ENCODE measurements at regions not wholly inside any gene's neighbourhood (a gene's known extent, or its start where the extent isn't known, plus 50 kb on each side); places are given as distances from the start of the nearest gene placed in this dataset.

GRCh38 chr3:67783281-67784250 lies 129.2 kb upstream of the SUCLG2 start:
- H3K4me3 ChIP-seq (replicated peaks; ENCODE audit: low read depth, low read length), result no peak overlapping the region
- DNase-seq (ENCODE audit: extremely low read depth, low read depth), result no peak
- no peak for TF ChIP-seq CTCF (IDR thresholded peaks at IDR 0.05; ENCODE audit: low read depth, low read length, missing control alignments)

- no peak for TF ChIP-seq CTCF (IDR thresholded peaks at IDR 0.05; ENCODE audit: low read depth, low read length, missing control alignments)
- no peak overlapping the region for H3K4me3 ChIP-seq (replicated peaks; ENCODE audit: low read depth, low read length)
- DNase-seq (ENCODE audit: extremely low read depth, low read depth), result no peak
Observed at GRCh38 chr3:67781871-67782270, 127.5 kb upstream of the SUCLG2 start.

- no peak for TF ChIP-seq CTCF (IDR thresholded peaks at IDR 0.05; ENCODE audit: low read depth, low read length, missing control alignments)
- DNase-seq (ENCODE audit: extremely low read depth, low read depth), result no peak
Observed at GRCh38 chr3:67781218-67781617, 126.8 kb upstream of the SUCLG2 start.

GRCh38 chr3:67774676-67775075 lies 120.3 kb upstream of the SUCLG2 start:
- no peak for DNase-seq (ENCODE audit: extremely low read depth, low read depth)
- no peak for TF ChIP-seq CTCF (IDR thresholded peaks at IDR 0.05; ENCODE audit: low read depth, low read length, missing control alignments)
- no peak overlapping the region for H3K4me3 ChIP-seq (replicated peaks; ENCODE audit: low read depth, low read length)

More at GRCh38 chr3:67781218-67781617, 126.8 kb upstream of the SUCLG2 start:
- no peak overlapping the region for H3K4me3 ChIP-seq (replicated peaks; ENCODE audit: low read depth, low read length)

GRCh38 chr3:67765575-67765974 lies 111.2 kb upstream of the SUCLG2 start:
- H3K4me3 ChIP-seq (replicated peaks; ENCODE audit: low read depth, low read length), result no peak overlapping the region
- no peak for DNase-seq (ENCODE audit: extremely low read depth, low read depth)
- TF ChIP-seq CTCF (IDR thresholded peaks at IDR 0.05; ENCODE audit: low read depth, low read length, missing control alignments), result no peak

GRCh38 chr3:67745296-67745695 lies 90.9 kb upstream of the SUCLG2 start:
- DNase-seq (ENCODE audit: extremely low read depth, low read depth), result no peak
- no peak overlapping the region for H3K4me3 ChIP-seq (replicated peaks; ENCODE audit: low read depth, low read length)
- TF ChIP-seq CTCF (IDR thresholded peaks at IDR 0.05; ENCODE audit: low read depth, low read length, missing control alignments), result no peak

Data from HFF-Myc (cell line).